ENCODE measurements at regions not wholly inside any gene's neighbourhood (a gene's known extent, or its start where the extent isn't known, plus 50 kb on each side); places are given as distances from the start of the nearest gene placed in this dataset.

GRCh38 chr20:40948465-40949267 lies 80.0 kb upstream of the TOP1 start:
- TF ChIP-seq CTCF (conservative IDR thresholded peaks at IDR 0.05; ENCODE audit: low read depth, low read length) (no peak), EZH2phosphoT487 (IDR thresholded peaks at IDR 0.05; ENCODE audit: borderline replicate concordance, low read length) (no peak)
